ENCODE measurements at regions not wholly inside any gene's neighbourhood (a gene's known extent, or its start where the extent isn't known, plus 50 kb on each side); places are given as distances from the start of the nearest gene placed in this dataset.

DNA sequence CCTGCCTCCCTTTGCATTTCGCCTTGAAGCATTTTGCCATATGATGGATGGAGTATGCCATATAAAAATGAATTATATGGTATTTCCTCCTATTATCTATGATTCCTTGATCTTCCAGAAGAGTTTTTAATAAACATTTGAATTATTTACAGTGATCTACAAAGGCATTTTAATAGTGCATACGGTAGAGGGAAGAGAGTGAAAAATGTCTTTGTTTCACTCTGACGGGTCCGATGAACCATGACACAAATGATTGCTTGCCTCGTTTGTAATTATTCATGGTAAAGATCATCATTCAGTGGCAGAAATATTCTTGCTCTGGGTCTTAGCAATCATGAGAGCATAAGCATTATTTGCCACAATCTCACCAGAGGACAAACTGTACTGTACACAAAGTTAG lies 1010.9 kb downstream of the NTRK3 start:
- DNase-seq = no peak

DNA sequence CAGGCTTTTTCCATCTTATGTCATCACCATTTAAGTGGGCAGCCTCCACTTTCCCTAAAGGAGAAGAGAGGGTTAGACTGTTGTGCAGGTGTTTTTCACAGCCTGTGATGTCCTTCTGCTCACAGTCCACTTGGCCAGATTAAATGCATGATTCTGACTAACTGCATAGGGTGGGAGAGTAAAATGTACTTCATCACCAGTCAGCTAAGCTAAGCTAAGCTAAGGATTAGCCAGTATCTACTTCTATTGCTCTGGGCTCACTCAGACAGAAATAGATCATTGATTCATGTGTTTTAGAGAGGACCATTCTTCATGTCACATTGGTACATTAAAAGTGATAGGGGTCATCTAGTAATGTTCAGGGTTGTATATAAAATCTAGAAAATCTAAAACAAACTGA lies 1013.1 kb downstream of the NTRK3 start:
- DNase-seq = no peak

DNA sequence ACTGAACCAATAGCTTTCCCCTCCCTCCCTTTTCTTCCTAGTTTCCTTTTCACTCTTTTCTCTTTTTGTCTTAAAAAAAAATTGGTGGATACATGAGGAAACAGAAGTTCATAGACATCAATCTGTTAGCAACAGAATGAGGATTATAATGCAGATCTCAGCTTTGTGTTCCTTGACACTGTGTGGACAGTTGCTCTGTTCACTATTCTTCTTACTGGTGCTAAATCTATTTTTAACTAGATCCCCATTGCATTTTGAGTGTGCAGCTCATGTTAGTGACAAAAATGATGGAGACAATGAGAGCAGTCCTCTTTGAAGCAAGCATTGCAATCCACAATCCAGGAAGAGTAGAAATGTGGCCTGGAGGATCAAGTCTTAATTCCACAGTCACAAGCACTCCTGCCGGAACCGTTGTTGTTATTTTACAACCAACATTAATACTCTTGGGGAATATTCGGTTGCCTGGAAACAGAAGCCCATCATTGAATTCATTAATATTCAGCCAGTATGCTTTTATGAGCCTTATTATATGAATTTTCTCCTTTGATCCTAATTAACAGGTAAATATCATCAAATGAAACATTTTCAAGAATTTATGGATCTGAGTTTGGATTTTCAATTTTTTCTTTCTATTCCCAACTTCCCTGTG lies 1016.8 kb downstream of the NTRK3 start:
- DNase-seq = no peak

DNA sequence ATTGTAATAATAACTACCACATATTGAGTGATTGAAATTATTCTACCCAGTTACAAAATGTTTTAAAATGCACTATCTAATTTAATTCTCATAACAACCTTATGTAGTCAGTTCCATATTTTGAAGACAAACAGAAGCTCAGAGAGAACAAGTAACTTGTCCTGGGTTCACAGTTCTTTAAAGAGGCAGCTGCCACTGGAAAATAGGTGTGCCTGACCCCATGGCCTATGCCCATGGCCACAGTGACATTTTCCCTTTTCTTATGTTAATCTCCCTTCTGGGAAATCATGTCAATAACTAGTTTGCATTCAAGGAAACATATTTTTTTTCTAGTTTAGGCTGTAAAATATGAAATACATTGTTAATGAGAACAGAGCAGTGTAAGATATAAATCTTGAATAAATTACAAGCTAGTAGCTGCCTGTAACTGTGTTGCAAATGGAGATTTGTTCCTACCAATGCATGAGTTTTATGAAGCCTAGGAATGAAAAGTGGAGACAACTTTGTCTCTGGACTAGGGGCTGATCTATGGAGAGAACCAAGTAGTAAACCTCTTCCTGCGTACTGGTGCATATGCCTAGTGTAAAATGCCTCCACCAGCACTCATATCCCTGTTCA lies 1018.0 kb downstream of the NTRK3 start:
- no peak for DNase-seq

DNA sequence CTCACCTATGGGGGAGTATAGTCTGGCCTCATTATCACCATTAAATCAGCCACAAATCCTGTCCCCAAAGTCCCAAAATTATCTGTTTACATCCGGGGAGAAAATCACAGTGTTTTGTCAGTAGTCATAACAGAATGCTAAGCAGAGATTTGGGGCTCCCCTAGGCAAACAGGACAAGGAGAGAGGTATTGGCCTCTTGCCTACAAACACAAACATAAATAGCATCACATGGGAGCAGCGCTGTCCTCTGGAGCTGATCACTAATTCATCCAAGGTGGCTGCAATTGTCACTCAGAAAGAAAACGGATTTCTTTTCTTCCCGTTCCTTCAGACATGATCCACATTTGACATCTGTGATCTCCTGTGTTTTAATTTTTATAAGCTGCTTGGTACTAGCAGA lies 1028.1 kb downstream of the NTRK3 start:
- DNase-seq = no peak

DNA sequence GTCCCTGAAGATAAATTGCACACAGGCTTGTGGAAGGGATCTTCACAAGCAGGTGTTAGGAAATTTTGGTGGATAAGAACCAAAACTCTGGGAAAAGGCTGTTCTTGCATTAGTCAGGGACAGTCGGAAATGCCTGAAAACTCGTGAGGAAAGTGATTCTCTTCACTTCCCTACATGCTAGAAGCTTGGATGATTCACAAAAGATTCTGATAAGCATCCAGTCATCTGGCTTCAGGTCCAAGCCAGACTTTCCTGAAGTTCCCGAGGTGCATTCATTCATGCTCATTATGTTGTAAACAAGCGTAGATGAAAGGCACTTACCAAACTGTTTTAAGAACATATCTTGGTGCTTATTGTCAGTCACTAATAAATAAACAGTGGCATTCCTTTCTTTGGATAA lies 1028.7 kb downstream of the NTRK3 start:
- no peak for DNase-seq

DNA sequence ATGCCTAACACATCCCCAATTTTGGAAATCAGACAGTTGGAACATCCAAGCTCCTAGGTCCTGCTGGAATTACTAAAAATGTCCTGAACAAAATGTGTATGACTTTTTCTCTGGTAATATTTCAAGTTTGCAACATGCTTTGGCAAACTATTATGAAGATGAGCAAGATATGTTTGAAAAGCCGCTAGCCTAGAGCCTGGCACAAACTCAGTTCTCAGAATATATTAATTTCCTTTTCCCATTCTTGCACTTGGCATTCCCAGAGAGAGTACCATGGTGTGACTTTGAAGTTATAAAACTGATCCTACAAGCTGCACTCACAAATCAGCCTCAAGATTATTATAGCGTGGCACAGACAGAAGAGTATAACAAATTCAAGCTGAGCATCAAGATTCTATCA lies 1031.1 kb downstream of the NTRK3 start:
- no peak for DNase-seq

DNA sequence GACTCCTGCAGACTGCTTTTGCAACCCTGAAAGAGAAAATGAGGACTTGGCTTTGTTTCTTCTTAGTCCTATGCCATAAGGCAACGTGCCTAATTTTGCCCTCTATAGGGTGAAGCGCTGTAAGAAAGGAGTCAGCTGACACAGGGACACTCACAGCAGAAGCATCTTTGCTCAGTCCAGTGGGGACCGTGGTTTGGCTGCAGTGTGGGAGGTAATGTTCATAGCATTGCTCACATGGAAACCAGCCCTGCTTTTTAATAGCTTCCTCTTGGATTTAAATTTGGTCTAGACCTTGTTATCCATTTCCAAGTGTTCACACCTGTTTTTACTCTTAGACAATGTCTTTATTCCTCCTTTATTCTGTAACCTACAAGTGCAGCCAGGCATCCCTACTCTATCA lies 1032.1 kb downstream of the NTRK3 start:
- DNase-seq = no peak

DNA sequence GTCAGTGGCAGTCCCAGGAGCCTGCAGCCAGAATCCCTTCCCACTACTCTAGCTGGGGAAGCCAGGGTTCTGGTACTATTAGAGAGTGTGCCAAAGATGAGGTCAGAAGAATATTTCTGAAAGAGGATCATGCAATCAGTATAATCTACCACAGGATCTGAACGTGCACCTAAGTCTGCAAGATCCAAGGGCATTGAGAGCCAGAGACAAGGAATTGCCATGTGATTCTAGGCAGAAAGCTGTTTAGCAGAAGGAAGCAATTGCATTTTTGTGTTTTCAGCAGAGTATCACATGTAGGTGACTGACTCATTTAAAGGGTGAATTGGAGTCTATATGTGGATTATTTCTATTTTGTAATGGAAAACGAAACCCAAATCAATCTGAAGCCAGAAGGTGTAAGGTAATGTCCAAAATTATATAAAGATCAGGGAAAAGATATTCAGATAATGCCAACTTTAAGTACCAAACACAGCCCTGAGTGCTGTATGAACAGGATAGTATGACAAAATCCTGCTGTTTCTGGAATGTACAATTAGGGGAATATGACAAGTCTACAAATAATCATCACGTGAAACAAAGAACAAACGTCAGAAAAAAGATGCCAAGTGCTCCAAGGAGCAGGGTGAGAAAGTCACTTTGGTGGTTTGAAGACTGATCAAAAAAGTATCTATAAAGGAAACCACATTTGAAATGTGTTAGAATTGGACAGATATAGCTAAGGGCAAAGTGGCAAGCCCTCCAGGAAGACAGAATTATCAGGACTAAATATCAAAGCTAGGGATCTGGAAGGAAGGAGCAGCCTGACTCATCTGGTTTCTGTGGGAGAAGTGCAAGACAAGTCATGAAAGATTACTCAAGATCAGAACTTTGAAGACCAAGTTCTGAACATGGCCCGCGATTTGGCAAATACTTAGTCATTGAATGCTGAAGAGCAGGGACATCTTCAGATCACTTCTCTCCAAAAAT lies 1036.6 kb downstream of the NTRK3 start:
- DNase-seq = no peak

DNA sequence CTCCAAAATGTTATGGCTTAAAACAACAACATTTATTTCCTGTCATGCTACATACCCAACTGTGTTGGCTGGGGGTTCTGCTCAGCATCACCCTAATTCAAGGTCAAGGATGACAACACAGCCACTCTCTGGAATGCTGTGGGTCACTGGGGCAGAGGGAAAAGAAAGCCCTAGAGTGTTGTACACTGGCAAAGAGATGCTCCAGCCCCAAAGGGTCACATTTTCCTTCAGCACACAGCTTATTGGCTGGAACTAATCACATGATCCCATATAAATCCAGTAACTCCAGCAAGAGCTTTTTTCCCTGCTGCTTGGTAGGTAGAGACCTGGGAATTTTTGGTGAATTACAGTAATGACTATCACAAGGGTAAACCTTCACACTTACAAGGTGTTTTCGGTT lies 1041.4 kb downstream of the NTRK3 start:
- no peak for DNase-seq

DNA sequence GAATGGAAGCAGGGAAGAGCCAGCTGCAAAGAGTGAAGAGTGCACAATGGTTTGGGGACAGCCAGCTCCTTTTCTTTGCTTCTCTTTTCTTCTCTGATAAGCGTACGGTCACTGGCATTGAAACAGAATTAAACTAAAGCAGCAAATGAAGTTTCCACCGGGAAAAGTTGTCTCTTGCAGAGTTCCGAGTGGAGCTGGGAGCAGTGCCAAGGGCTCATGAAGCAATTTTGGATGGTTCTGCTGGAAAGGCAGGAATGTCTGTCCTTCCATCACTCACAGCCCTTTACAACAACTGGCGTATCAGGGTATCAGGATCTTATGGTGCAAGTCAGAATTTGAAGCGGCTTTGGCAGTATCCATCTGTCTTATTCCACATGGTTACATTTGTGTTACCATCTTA lies 1042.9 kb downstream of the NTRK3 start:
- peak; percentile 18 to 23 for DNase-seq

DNA sequence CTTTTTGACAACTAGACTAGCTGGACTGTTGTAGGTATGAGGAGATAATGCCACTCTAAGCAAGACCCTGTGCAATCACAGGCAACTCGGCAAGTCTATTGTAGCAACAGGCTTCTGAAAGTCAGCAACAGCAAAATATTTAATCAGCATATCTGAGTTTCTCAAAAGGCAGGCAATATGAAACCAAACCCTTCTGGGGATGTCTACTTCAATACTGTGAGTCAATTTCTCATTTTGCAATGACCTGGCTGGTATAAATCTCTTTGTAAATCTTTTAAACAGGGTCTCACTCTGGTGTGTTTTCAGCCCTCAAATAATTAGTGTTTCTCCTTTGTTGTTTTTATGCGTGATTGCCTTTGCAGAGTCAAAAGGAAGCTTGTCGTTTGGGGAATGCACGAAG lies 1044.5 kb downstream of the NTRK3 start:
- DNase-seq = no peak

DNA sequence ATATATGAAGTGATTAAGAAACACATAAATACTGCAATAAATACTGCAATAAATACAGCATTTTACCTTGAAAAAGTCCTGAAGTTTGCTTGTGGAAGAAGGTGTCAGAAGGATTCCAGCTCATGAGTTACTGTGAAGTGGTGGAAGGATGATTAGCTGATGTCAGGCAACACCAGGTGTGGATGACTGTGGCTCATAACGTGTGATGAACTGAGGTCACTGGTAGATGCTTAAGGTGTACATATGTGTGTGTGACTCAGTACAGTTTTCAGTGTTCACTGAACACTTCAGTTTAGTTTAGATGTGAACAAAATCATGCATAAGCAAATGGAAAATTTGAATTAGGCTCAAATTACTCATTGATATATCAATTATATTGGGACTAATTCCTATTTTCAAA lies 1045.0 kb downstream of the NTRK3 start:
- DNase-seq = no peak

DNA sequence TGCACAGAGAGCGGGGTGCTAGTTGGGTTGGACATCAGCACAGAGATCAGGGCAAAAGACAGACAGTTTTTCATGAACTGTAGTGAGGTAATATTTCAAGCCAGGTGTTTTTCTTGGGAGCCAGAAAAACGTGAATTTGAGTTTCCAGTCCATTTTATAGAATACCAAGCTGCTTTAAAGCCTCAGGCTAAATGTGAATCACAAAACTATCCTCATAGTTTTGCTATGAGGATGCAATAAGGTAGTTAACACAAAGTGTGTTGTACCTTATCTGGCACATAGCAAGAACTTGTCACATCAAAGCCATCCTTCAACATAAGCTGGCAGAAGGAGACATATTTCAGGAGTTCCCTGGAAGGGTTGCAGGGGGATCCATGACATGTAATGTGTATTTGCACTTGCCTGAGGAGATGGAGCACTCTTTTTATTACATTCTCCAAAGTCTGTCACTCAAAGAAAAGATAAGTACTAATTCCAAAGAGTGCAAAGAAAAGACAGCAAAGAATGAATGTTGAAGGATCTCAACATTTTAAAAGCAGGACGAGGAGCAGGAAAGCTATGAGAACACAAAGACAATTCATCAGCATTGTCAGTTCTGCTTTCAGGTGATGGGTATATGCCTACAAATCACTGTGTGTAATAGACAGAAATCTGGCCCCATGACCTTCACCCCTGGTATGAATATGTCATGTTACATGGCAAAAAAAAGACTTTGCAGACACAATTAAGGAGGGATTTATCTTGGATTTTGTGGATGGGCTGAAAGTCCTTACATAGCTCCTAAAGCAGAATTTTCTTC lies 1046.4 kb downstream of the NTRK3 start:
- no peak for DNase-seq

DNA sequence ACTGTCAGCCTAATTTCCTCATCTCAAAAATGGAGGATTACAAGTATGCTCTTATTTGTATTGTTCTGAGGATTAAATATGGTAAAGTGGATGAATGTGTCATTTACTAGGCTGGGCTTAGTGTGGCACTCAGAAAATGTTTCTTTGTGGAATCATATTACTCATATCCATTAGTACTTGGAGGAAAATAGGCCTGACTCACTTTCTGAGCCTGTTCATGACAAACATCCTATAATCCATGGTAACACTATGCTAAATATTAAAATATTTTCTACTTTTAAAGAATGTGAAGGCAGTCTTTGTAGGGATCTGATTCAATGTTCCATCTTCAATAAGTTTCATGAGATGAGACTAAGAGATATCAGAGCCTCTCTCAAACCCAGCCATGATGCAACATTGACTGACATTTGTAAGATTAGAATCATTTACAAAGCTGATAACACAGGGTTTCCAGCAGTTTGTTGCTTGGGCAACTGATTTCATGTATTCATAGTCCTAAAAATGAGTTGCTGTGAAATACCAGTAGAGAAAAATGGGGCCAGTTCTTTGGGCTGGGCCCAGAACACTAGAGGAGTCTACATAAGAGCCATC lies 1048.5 kb downstream of the NTRK3 start:
- DNase-seq = no peak

DNA sequence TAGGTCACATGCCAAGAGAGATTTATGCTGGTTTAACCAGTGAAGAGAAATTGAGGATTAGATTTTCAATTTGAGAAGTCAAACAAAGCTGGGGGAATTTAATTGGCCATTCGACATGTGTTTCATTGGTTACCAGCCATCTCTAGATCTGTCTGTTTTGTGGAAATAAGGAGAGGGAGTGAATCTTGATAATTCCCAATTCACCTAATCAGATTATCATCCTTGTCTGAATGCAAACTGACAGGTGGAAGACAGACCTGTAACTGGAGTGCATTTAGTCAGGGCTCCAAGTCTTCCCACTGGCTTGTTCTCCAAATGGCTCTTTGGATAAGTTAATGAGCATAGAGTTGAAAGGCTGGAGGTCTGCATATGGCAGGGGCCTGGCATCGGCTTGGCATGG lies 1049.3 kb downstream of the NTRK3 start:
- DNase-seq = no peak

DNA sequence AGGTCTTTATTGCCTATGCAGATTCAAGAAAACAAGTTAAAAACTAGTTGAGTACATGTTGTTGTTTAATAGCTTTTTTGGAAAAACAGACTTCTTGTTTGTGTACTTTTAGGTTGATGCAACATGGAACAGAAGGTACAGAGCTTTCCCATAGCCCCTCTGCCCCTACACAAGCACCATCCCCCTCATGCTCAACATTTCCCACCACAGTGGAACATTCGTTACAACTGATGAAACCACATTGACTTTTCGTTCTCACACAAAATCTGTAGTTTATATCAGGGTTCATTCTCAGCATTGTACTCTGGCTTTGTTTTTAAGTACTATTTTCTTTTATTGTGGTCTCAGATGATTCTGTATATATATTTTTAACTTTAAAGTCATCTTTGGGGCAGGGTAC lies 1054.6 kb downstream of the NTRK3 start:
- DNase-seq = no peak

DNA sequence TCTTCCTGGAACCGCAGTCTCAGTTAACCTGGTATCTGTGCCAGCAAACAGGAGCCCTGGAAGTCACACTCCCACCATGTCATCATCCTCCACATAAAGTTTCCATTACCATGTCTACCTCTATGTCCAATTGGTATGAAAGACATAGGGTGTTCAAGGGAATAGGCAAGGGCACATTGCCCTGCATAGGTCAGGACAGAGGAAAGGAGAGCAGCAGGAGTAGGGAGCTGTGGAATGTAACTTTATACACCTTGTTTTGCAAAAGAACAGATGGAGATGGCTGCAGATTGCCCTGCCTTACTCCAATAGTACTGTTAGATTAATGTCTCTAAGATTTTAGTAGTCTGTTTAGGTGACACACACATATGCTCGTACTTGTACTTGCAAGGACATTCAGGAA lies 1056.4 kb downstream of the NTRK3 start:
- DNase-seq = no peak

DNA sequence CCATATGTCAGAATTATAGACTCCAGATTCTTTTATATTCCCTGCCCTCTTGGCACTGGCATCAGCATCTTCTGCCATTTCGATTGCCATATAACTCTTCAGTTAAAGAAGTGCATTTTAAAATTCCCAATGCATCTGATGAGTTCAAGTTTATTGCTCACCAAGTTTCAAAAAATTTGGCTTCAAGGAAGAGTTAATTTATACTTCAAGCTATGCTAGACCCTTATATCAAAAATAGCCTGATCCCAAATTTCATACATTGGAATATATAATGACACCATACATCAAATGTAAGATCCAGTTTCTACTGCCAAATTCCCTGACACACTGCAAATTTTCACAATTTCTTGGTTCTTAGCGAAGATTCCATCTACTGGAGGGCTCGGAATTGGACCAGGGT lies 1058.6 kb downstream of the NTRK3 start:
- no peak for DNase-seq

DNA sequence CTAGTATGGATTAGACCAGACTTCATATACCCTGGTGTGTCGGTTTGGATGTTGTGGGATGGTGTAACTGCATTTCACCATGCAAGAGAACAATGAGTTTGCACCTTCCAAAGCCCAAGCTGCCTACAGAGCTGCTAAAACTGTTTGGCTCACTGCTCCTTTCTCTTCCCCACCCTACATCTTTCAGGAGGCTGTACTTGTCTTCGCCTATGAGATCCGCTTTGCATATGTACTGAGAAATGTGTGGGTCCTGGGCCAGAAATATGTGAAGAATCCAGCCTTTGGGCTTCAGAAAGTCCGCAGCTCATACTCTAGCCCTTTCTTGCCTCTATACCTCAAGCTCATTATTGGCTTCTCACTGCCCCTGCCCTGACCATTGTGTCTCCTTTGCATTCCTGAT lies 1060.0 kb downstream of the NTRK3 start:
- no peak for DNase-seq

DNA sequence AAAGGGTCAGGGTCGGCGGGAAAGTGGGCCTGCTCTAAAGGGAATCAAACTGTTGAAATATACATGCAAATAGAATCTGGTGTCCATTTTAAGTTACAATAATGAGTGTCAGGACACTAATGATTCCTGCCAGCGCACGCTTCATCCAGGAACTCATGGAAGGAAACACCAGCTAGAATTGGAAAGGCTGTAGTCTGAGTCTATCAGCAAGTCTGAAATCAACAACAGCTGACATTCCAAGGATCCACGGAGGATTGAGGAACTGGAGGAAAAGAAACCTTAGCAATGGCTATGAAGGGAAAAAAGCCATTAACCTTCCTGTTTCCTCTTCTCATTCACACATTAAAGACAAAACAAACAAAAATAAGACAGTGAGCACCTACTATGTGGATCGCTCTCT lies 1063.1 kb downstream of the NTRK3 start:
- no peak for DNase-seq

DNA sequence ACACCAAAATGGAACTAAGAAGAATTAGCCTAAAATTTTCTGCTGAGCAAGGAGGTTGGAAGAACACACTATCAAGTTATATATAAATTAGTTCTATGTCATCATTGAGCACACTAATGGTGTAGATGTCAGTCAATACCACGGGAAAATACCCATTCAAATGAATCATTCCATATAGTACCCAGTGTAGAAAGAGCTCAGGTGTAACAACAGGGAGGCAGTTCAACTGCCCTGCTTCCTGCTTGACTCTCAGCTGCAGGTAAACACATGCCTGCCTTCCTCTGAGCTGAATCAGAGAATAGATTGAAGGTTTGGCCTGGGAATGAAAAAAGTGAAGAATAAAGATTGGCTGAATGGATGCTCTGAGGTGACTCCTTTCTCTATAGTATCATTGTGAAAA lies 1088.0 kb downstream of the AGBL1 start:
- DNase-seq = no peak
